IMR-90 (cell line): ENCODE measurements at regions not wholly inside any gene's neighbourhood (a gene's known extent, or its start where the extent isn't known, plus 50 kb on each side); places are given as distances from the start of the nearest gene placed in this dataset.

Experiments
- ATAC-seq: fragments of 200-7000 bp; cut with Tn5 transposase; 2 replicates; pipeline ENCODE4 v1.9.1; 2020; ENCODE audit warnings: low read depth, mild to moderate bottlenecking, moderate library complexity
- BruUV-seq: library from RNA; stranded (reverse); fragments of 400-500 nt; replicated peaks from 2 replicates; lab custom pipeline; 2021; lab: Mats Ljungman, UMichigan
- CTCF ChIA-PET: fragments of 300-600 bp; formaldehyde crosslinking; extraction: SDS; loops from one replicate; lab custom pipeline; 2021; ENCODE audit warnings: antibody characterized with exemption; lab: Yijun Ruan, JAX
- POLR2A ChIA-PET: fragments of 300-600 bp; sonication (Branson Sonifier 250); formaldehyde crosslinking; loops from one replicate; lab custom pipeline; 2022; ENCODE audit warnings: antibody characterized with exemption; ENCODE audit not compliant: unreplicated experiment; lab: Charles Lee
- DNase-seq: peaks from one replicate; pipeline ENCODE4 v3.0.0; 2013
- H2AFZ ChIP-seq: replicated peaks from 2 replicates; pipeline ENCODE3; 2013; ENCODE audit warnings: low read length, mild to moderate bottlenecking; ENCODE audit not compliant: poor library complexity
- H2AK5ac ChIP-seq: 2 replicates; pipeline ENCODE4 v1.6.1; 2013; ENCODE audit warnings: low read depth, low read length, inconsistent platforms
- H2AK9ac ChIP-seq: replicated peaks from 2 replicates; pipeline ENCODE3; 2013; ENCODE audit warnings: mild to moderate bottlenecking, low read depth, low read length, moderate library complexity; ENCODE audit not compliant: poor library complexity
- H2BK120ac ChIP-seq: 2 replicates; pipeline ENCODE4 v1.6.1; 2013; ENCODE audit warnings: low read depth, low read length, inconsistent platforms
- H2BK15ac ChIP-seq: 3 replicates; pipeline ENCODE4 v1.6.1; 2013; ENCODE audit warnings: low read depth, low read length, inconsistent platforms
- H2BK20ac ChIP-seq: 2 replicates; pipeline ENCODE4 v1.6.1; 2013; ENCODE audit warnings: low read depth, mild to moderate bottlenecking, inconsistent platforms, low read length, moderate library complexity
- H2BK5ac ChIP-seq: 2 replicates; pipeline ENCODE4 v1.6.1; 2013; ENCODE audit warnings: mild to moderate bottlenecking, low read depth, low read length, inconsistent platforms; ENCODE audit not compliant: poor library complexity, severe bottlenecking
- H3K14ac ChIP-seq: replicated peaks from 2 replicates; pipeline ENCODE4 v1.6.1; 2013; ENCODE audit warnings: low read depth, low read length, inconsistent platforms
- H3K18ac ChIP-seq: 2 replicates; pipeline ENCODE4 v1.6.1; 2013; ENCODE audit warnings: low read depth, low read length, control low read depth
- H3K23ac ChIP-seq: 2 replicates; pipeline ENCODE4 v1.6.1; 2013; ENCODE audit warnings: low read depth, low read length, inconsistent platforms
- H3K27ac ChIP-seq: 2 replicates; pipeline ENCODE4 v1.5.1; 2013; ENCODE audit warnings: mild to moderate bottlenecking, control low read depth, low read length; ENCODE audit not compliant: insufficient read depth
- H3K27me3 ChIP-seq: 2 replicates; pipeline ENCODE4 v1.6.1; 2013; ENCODE audit warnings: low read length; ENCODE audit not compliant: control insufficient read depth, insufficient read depth
- H3K36me3 ChIP-seq: 2 replicates; pipeline ENCODE4 v1.6.1; 2013; ENCODE audit warnings: low read length, mixed read lengths; ENCODE audit not compliant: control insufficient read depth, insufficient read depth
- H3K4ac ChIP-seq: 2 replicates; pipeline ENCODE4 v1.6.1; 2013; ENCODE audit warnings: low read depth, low read length, inconsistent platforms
- H3K4me1 ChIP-seq: 2 replicates; pipeline ENCODE4 v1.6.1; 2013; ENCODE audit warnings: low read length, mixed read lengths; ENCODE audit not compliant: control insufficient read depth, insufficient read depth
- H3K4me2 ChIP-seq: 2 replicates; pipeline ENCODE4 v1.6.1; 2013; ENCODE audit warnings: low read depth, mild to moderate bottlenecking, control low read depth, low read length, moderate library complexity
- H3K4me3 ChIP-seq: 2 replicates; pipeline ENCODE4 v1.5.1; 2013; ENCODE audit warnings: low read depth, mild to moderate bottlenecking, control low read depth, low read length, moderate library complexity; ENCODE audit not compliant: insufficient read depth
- H3K56ac ChIP-seq: 2 replicates; pipeline ENCODE4 v1.6.1; 2013; ENCODE audit warnings: low read length, inconsistent platforms; ENCODE audit not compliant: insufficient read depth; ENCODE audit errors: extremely low read depth
- H3K79me1 ChIP-seq, 2 experiments: 2 replicates each; pipeline ENCODE4 v1.6.1; 2013; ENCODE audit warnings: low read length in 2 of 2, inconsistent platforms in 1 of 2, low read depth in 1 of 2
- H3K9ac ChIP-seq: 2 replicates; pipeline ENCODE4 v1.6.1; 2013; ENCODE audit warnings: low read depth, low read length, control low read depth
- H3K9me1 ChIP-seq: 2 replicates; pipeline ENCODE4 v1.6.1; 2013; ENCODE audit warnings: low read length, inconsistent platforms; ENCODE audit not compliant: insufficient read depth
- H3K9me3 ChIP-seq: 2 replicates; pipeline ENCODE4 v1.6.1; 2013; ENCODE audit warnings: low read length; ENCODE audit not compliant: control insufficient read depth, insufficient read depth
- H4K20me1 ChIP-seq: 2 replicates; pipeline ENCODE4 v1.6.1; 2013; ENCODE audit warnings: low read length, inconsistent platforms; ENCODE audit not compliant: insufficient read depth
- H4K5ac ChIP-seq: 2 replicates; pipeline ENCODE4 v1.6.1; 2013; ENCODE audit warnings: mild to moderate bottlenecking, low read depth, low read length, control low read depth
- H4K8ac ChIP-seq, 2 experiments: 2 replicates each; pipeline ENCODE4 v1.6.1; 2013; ENCODE audit warnings: low read depth in 2 of 2, low read length in 2 of 2, control low read depth in 1 of 2, inconsistent platforms in 1 of 2
- H4K91ac ChIP-seq: 2 replicates; pipeline ENCODE4 v1.6.1; 2013; ENCODE audit warnings: low read depth, low read length, inconsistent platforms; ENCODE audit not compliant: insufficient read depth
- BHLHE40 ChIP-seq: fragments of 150-350 bp; IDR thresholded peaks from 2 replicates; pipeline ENCODE4 v1.6.1; 2016; ENCODE audit warnings: mild to moderate bottlenecking, low read depth, low read length
- CEBPB ChIP-seq: IDR thresholded peaks from 2 replicates; pipeline ENCODE4 v1.6.1; 2012; ENCODE audit warnings: low read depth, low read length, improper control_type of control experiment
- CHD1 ChIP-seq: IDR thresholded peaks from 2 replicates; pipeline ENCODE4 v1.6.1; 2012; ENCODE audit warnings: low read depth, low read length, improper control_type of control experiment
- FOS ChIP-seq: fragments of 150-350 bp; IDR thresholded peaks from 2 replicates; pipeline ENCODE4 v1.6.1; 2016; ENCODE audit warnings: low read depth, low read length
- MAZ ChIP-seq: IDR thresholded peaks from 2 replicates; pipeline ENCODE4 v1.6.1; 2012; ENCODE audit warnings: low read depth, mild to moderate bottlenecking, low read length, improper control_type of control experiment, moderate library complexity, borderline replicate concordance
- MXI1 ChIP-seq: IDR thresholded peaks from 2 replicates; pipeline ENCODE4 v1.6.1; 2012; ENCODE audit warnings: low read depth, mild to moderate bottlenecking, low read length, moderate library complexity, borderline replicate concordance
- NFE2L2 ChIP-seq: fragments of 150-350 bp; IDR thresholded peaks from 2 replicates; pipeline ENCODE4 v1.6.1; 2016; ENCODE audit warnings: low read depth, mild to moderate bottlenecking, low read length
- RAD21 ChIP-seq: IDR thresholded peaks from 2 replicates; pipeline ENCODE4 v1.6.1; 2012; ENCODE audit warnings: low read length, improper control_type of control experiment
- RCOR1 ChIP-seq: IDR thresholded peaks from 2 replicates; pipeline ENCODE4 v1.6.1; 2012; ENCODE audit warnings: mild to moderate bottlenecking, low read length, improper control_type of control experiment; ENCODE audit not compliant: insufficient replicate concordance
- RFX5 ChIP-seq: IDR thresholded peaks from 2 replicates; pipeline ENCODE4 v1.8.0; 2012; ENCODE audit warnings: low read depth, mild to moderate bottlenecking, low read length, moderate library complexity
- SMC3 ChIP-seq: fragments of 150-350 bp; IDR thresholded peaks from 2 replicates; pipeline ENCODE4 v1.6.1; 2016; ENCODE audit warnings: low read depth, mild to moderate bottlenecking, antibody characterized with exemption, low read length, moderate library complexity
- WGBS, 2 experiments: methylation state at CpG; one replicate each; pipeline versions ENCODE4 v1.1.5 to v1.1.7; 2013; ENCODE audit warnings: missing lambda C conversion rate in 2 of 2; ENCODE audit not compliant: insufficient read length in 1 of 2; ENCODE audit errors: extremely low coverage in 2 of 2; 5-methylcytosine and 5-hydroxymethylcytosine counted together
- dilution Hi-C: fragments of 300-500 bp; cut with HindIII; formaldehyde crosslinking; loops from one replicate; pipeline ENCODE4 v1.14.3; 2018; ENCODE audit warnings: low sequenced_read_pairs; ENCODE audit not compliant: unreplicated experiment
- in situ Hi-C: fragments of 300-500 bp; cut with MboI; formaldehyde crosslinking; loops from 3 replicates; pipeline ENCODE4 v1.14.3; 2019; ENCODE audit warnings: low sequenced_read_pairs, inconsistent platforms, mixed read lengths
- intact Hi-C: fragments of 100-400 bp; cut with micrococcal nuclease; formaldehyde crosslinking; loops from 2 replicates; pipeline ENCODE4 v1.10.0; 2022
- TF ChIP-seq, protein P1 (sequence below): fragments of 150-350 bp; IDR thresholded peaks from 2 replicates; pipeline ENCODE4 v1.6.1; 2017; ENCODE audit warnings: mild to moderate bottlenecking, antibody characterized with exemption, low read length, low read depth
- TF ChIP-seq, protein P2 (sequence below): conservative IDR thresholded peaks from 2 replicates; pipeline ENCODE4 v1.5.1; 2012; ENCODE audit warnings: mild to moderate bottlenecking, low read depth, low read length, improper control_type of control experiment
- TF ChIP-seq, protein P3 (sequence below): fragments of 150-350 bp; IDR thresholded peaks from 2 replicates; pipeline ENCODE4 v1.6.1; 2016; ENCODE audit warnings: low read depth, mild to moderate bottlenecking, low read length, moderate library complexity, borderline replicate concordance

DNA sequence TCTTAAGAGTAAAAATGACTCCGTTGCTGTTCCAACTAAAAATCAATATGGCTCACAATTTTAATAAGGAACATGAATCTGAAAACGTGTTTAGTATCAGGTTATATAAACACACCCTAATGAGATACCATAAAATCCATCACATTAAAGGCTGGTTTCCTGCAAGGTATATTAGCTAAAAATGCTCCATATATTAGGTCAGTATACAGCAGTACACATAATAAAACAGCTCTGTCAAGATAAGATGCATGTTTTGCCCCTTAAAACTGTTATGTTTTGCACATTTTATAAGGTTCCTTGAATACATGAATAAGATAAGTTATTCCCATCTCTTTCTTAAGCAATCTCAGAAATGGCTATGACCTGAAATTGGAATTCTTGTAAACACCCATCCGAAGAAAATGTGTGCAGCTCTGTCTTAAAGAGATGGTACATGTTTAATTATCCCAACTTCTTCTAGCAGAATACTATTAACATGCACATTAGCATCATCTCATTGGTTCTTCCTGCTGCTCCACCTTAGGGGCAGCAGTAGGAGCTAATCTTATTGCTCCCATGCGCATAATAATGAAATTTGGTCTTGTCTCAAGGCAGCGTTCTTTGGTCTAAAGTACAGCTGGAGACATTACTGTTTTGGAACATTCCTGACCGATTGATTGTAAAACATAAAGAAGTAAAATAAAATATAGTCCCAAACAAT, 836.1 kb upstream of the FANCL start:
- Histone ChIP-seq H3K4me3 (no peak overlapping the region), H3K27ac (no peak overlapping the region), H2AK5ac (no peak overlapping the region), H2BK5ac (no peak overlapping the region), H2BK20ac (no peak overlapping the region), H4K20me1 (no peaks in the 10 kb centered on the region), H3K4me1 (no peaks in the 10 kb centered on the region), H3K4ac (no peak overlapping the region), H3K56ac (no peak overlapping the region), H3K36me3 (no peaks in the 10 kb centered on the region), H3K79me1 (no peaks in the 10 kb centered on the region), H3K14ac (no peak overlapping the region), H4K8ac (no peak overlapping the region), H3K23ac (no peak overlapping the region), H3K9me3 (no peaks in the 10 kb centered on the region), H3K9me1 (no peaks in the 10 kb centered on the region), H3K4me2 (no peak overlapping the region), H2BK15ac (no peak overlapping the region), H3K18ac (no peak overlapping the region), H2BK120ac (no peak overlapping the region), H3K27me3 (no peaks in the 10 kb centered on the region), H4K5ac (no peak overlapping the region), H2AK9ac (no peak overlapping the region), H3K9ac (no peak overlapping the region), H2AFZ (no peak overlapping the region), H4K91ac (no peak overlapping the region)
- ChIA-PET POLR2A (no interaction called here), CTCF (interaction anchor here (1.6 kb wide), 1 partner anchor 14 kb away, joined by 7 read pairs; no protein-coding TSS in a partner anchor)
- no CpG with 5 or more reads among the region's 6 CpGs for WGBS, 2 experiments
- intact Hi-C loops: no loop called here
- dilution Hi-C loops: no loop called here
- no peak for TF ChIP-seq SMC3
- TF ChIP-seq, protein P1, sequence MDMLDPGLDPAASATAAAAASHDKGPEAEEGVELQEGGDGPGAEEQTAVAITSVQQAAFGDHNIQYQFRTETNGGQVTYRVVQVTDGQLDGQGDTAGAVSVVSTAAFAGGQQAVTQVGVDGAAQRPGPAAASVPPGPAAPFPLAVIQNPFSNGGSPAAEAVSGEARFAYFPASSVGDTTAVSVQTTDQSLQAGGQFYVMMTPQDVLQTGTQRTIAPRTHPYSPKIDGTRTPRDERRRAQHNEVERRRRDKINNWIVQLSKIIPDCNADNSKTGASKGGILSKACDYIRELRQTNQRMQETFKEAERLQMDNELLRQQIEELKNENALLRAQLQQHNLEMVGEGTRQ: no peak
- TF ChIP-seq RCOR1: no peak
- no peak for TF ChIP-seq CEBPB
- no peak for TF ChIP-seq CHD1
- TF ChIP-seq, protein P2, sequence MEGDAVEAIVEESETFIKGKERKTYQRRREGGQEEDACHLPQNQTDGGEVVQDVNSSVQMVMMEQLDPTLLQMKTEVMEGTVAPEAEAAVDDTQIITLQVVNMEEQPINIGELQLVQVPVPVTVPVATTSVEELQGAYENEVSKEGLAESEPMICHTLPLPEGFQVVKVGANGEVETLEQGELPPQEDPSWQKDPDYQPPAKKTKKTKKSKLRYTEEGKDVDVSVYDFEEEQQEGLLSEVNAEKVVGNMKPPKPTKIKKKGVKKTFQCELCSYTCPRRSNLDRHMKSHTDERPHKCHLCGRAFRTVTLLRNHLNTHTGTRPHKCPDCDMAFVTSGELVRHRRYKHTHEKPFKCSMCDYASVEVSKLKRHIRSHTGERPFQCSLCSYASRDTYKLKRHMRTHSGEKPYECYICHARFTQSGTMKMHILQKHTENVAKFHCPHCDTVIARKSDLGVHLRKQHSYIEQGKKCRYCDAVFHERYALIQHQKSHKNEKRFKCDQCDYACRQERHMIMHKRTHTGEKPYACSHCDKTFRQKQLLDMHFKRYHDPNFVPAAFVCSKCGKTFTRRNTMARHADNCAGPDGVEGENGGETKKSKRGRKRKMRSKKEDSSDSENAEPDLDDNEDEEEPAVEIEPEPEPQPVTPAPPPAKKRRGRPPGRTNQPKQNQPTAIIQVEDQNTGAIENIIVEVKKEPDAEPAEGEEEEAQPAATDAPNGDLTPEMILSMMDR: no peak
- TF ChIP-seq NFE2L2: no peak
- TF ChIP-seq MXI1: no peak
- TF ChIP-seq MAZ: no peak
- no peak for TF ChIP-seq RFX5
- no peak for TF ChIP-seq RAD21
- TF ChIP-seq FOS: no peak
- TF ChIP-seq BHLHE40: no peak
- TF ChIP-seq, protein P3, sequence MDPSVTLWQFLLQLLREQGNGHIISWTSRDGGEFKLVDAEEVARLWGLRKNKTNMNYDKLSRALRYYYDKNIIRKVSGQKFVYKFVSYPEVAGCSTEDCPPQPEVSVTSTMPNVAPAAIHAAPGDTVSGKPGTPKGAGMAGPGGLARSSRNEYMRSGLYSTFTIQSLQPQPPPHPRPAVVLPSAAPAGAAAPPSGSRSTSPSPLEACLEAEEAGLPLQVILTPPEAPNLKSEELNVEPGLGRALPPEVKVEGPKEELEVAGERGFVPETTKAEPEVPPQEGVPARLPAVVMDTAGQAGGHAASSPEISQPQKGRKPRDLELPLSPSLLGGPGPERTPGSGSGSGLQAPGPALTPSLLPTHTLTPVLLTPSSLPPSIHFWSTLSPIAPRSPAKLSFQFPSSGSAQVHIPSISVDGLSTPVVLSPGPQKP: no peak
- in situ Hi-C loops: no loop called here
- no peak for DNase-seq
- no TSS peak for BruUV-seq
- no peak for ATAC-seq
